ENCODE measurements at regions not wholly inside any gene's neighbourhood (a gene's known extent, or its start where the extent isn't known, plus 50 kb on each side); places are given as distances from the start of the nearest gene placed in this dataset.

DNA sequence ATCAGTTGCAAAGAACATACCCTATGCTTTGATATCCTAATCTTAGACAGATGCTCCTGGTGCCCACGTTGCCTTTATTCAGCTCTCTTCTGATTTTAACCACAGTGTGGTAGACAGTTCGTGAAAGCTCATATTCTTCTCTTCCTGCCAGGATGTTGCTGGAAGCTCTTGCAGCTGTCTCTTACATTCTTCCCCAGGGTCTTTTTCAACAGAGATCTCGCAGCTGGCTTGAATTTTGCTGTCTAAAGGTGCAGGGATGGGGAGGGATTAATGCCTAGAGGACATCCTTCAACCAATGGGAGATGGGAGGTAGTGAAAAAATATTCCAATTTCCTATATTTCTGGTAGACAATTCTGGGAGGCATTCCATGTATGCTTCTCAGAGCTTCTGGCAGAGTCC lies 150.0 kb upstream of the APP start:
- H3K36me3 Mint-ChIP-seq (ENCODE audit: low read depth), result no peaks in the 10 kb centered on the region
- H4K20me1 ChIP-seq (replicated peaks; ENCODE audit: insufficient read depth), result no peaks in the 10 kb centered on the region

DNA sequence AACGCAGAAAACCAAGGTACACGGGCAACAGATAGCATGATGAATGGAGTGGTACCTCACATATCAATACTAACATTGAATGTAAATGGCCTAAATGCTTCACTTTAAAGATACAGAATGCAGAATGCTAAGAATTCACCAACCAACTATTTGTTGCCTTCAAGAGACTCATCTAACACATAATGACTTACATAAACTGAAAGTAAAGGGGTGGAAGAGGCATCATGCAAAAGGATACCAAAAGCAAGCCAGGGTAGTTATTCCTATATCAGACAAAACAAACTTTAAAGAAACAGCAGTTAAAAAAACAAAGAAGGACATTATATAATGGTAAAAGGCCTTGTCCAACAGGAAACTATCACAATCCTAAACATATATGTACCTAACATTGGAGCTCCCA lies 137.1 kb upstream of the APP start:
- Mint-ChIP-seq H3K27me3 (ENCODE audit: insufficient read depth, low read depth, poor library complexity) (no peaks in the 10 kb centered on the region), H3K36me3 (ENCODE audit: low read depth) (no peaks in the 10 kb centered on the region; the same call in 2 of the 3 replicates)
- no peaks in the 10 kb centered on the region for H3K4me1 ChIP-seq (ENCODE audit: insufficient read depth)
- TF ChIP-seq, protein P1, sequence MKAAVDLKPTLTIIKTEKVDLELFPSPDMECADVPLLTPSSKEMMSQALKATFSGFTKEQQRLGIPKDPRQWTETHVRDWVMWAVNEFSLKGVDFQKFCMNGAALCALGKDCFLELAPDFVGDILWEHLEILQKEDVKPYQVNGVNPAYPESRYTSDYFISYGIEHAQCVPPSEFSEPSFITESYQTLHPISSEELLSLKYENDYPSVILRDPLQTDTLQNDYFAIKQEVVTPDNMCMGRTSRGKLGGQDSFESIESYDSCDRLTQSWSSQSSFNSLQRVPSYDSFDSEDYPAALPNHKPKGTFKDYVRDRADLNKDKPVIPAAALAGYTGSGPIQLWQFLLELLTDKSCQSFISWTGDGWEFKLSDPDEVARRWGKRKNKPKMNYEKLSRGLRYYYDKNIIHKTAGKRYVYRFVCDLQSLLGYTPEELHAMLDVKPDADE (IDR thresholded peaks at IDR 0.05), result no peak
- TF ChIP-seq, protein P2, sequence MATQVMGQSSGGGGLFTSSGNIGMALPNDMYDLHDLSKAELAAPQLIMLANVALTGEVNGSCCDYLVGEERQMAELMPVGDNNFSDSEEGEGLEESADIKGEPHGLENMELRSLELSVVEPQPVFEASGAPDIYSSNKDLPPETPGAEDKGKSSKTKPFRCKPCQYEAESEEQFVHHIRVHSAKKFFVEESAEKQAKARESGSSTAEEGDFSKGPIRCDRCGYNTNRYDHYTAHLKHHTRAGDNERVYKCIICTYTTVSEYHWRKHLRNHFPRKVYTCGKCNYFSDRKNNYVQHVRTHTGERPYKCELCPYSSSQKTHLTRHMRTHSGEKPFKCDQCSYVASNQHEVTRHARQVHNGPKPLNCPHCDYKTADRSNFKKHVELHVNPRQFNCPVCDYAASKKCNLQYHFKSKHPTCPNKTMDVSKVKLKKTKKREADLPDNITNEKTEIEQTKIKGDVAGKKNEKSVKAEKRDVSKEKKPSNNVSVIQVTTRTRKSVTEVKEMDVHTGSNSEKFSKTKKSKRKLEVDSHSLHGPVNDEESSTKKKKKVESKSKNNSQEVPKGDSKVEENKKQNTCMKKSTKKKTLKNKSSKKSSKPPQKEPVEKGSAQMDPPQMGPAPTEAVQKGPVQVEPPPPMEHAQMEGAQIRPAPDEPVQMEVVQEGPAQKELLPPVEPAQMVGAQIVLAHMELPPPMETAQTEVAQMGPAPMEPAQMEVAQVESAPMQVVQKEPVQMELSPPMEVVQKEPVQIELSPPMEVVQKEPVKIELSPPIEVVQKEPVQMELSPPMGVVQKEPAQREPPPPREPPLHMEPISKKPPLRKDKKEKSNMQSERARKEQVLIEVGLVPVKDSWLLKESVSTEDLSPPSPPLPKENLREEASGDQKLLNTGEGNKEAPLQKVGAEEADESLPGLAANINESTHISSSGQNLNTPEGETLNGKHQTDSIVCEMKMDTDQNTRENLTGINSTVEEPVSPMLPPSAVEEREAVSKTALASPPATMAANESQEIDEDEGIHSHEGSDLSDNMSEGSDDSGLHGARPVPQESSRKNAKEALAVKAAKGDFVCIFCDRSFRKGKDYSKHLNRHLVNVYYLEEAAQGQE (IDR thresholded peaks at IDR 0.05; ENCODE audit: unreplicated experiment), result no peak
- TF ChIP-seq ZNF331 (CRISPR knock-in tag; IDR thresholded peaks at IDR 0.05; ENCODE audit: low read depth), result no peak
- no peak for TF ChIP-seq STAT1 (IDR thresholded peaks at IDR 0.05; ENCODE audit: unreplicated experiment)
- no peak for TF ChIP-seq ZNF114 (CRISPR knock-in tag; IDR thresholded peaks at IDR 0.05)
- no peak for TF ChIP-seq POLR2AphosphoS5 (IDR thresholded peaks at IDR 0.05; ENCODE audit: low read depth)
- no peak for TF ChIP-seq EZH2phosphoT487 (IDR thresholded peaks at IDR 0.05; ENCODE audit: unreplicated experiment)
- no peak for TF ChIP-seq CREB1 (CRISPR knock-in tag; IDR thresholded peaks at IDR 0.05; ENCODE audit: low read depth)

More for the DNA sequence above, 150.0 kb upstream of the APP start:
- Mint-ChIP-seq H3K27ac (no peak overlapping the region), H3K4me3 (no peak overlapping the region), H3K27me3 (ENCODE audit: insufficient read depth, low read depth, poor library complexity) (peaks cover 4% of the 10 kb centered on the region), H3K9me3 (no peaks in the 10 kb centered on the region), H3K4me1 (no peaks in the 10 kb centered on the region)
- Histone ChIP-seq H3K27me3 (ENCODE audit: insufficient read depth) (no peaks in the 10 kb centered on the region), H2AFZ (peak overlapping the region; percentile 48; the same call in 1 of the 2 replicates), H3K9me2 (ENCODE audit: insufficient read depth) (no peaks in the 10 kb centered on the region; the same call in 1 of the 2 replicates), H3K4me2 (no peak overlapping the region), H3K79me2 (replicated peaks; ENCODE audit: insufficient read depth) (no peaks in the 10 kb centered on the region), H3F3A (replicated peaks; ENCODE audit: low read depth) (no peaks in the 10 kb centered on the region), H3K27ac (ENCODE audit: low read depth) (no peak overlapping the region), H3K4me3 (no peak overlapping the region), H3K36me3 (ENCODE audit: insufficient read depth) (no peaks in the 10 kb centered on the region), H3K4me1 (ENCODE audit: insufficient read depth) (no peaks in the 10 kb centered on the region)
- DNase-seq (ENCODE audit: low spot score) (no peak), ATAC-seq (no peak)
- TF ChIP-seq JUNB (IDR thresholded peaks at IDR 0.05; ENCODE audit: unreplicated experiment) (no peak), POLR2AphosphoS5 (IDR thresholded peaks at IDR 0.05; ENCODE audit: low read depth) (no peak), ZNF114 (CRISPR knock-in tag; IDR thresholded peaks at IDR 0.05) (no peak), CREB1 (CRISPR knock-in tag; IDR thresholded peaks at IDR 0.05; ENCODE audit: low read depth) (no peak)
- TF ChIP-seq, protein P1 (IDR thresholded peaks at IDR 0.05), result no peak
- TF ChIP-seq, protein P2 (IDR thresholded peaks at IDR 0.05; ENCODE audit: unreplicated experiment), result no peak

More for the DNA sequence above, 137.1 kb upstream of the APP start:
- Histone ChIP-seq H3K9me2 (ENCODE audit: insufficient read depth) (no peaks in the 10 kb centered on the region; the same call in 1 of the 2 replicates), H3K36me3 (ENCODE audit: insufficient read depth) (no peaks in the 10 kb centered on the region), H3F3A (replicated peaks; ENCODE audit: low read depth) (no peaks in the 10 kb centered on the region; the same call in 1 of the 2 replicates), H3K4me2 (no peak overlapping the region), H3K4me3 (no peak overlapping the region), H3K27me3 (ENCODE audit: insufficient read depth) (no peaks in the 10 kb centered on the region), H3K27ac (ENCODE audit: low read depth) (no peak overlapping the region), H2AFZ (no peak overlapping the region), H3K79me2 (replicated peaks; ENCODE audit: insufficient read depth) (no peaks in the 10 kb centered on the region), H4K20me1 (replicated peaks; ENCODE audit: insufficient read depth) (no peaks in the 10 kb centered on the region)
- Mint-ChIP-seq H3K4me1 (no peaks in the 10 kb centered on the region), H3K4me3 (no peak overlapping the region), H3K27ac (no peak overlapping the region), H3K9me3 (0 out of 3 replicates have a peak, but pooled peaks cover 9% of the 10 kb centered on the region)
- DNase-seq (ENCODE audit: low spot score) (no peak), ATAC-seq (no peak)

All from GM23338 (cell line).